Esophagus muscularis mucosa (tissue), 4 donors: ENCODE measurements at regions not wholly inside any gene's neighbourhood (a gene's known extent, or its start where the extent isn't known, plus 50 kb on each side); places are given as distances from the start of the nearest gene placed in this dataset.

Experiments
- DNase-seq: peaks from one replicate; pipeline ENCODE4 v3.0.0-alpha.2; 2017; ENCODE audit errors: extremely low spot score
- H3K27ac ChIP-seq, 4 donors: fragments of 200-600 bp; sonication (generic); replicated peaks in 1 of 4; 1 replicate in 3 of 4; 2 replicates in 1 of 4; pipeline ENCODE4 v1.5.1; 2016 to 2019; ENCODE audit warnings: mild to moderate bottlenecking in 1 of 4
- H3K27me3 ChIP-seq, 4 donors: fragments of 200-600 bp; sonication (generic); one replicate each; pipeline versions ENCODE4 v1.5.1 to v1.6.0; 2016 to 2019
- H3K36me3 ChIP-seq, 4 donors: fragments of 200-600 bp; sonication (generic); one replicate each; pipeline ENCODE4 v1.5.1; 2016 to 2019
- H3K4me1 ChIP-seq, 4 donors: fragments of 200-600 bp; sonication (generic); one replicate each; pipeline ENCODE4 v1.5.1; 2016 to 2019
- H3K4me3 ChIP-seq, 4 donors: fragments of 200-600 bp; sonication (generic); 1 replicate in 2 of 4; 2 replicates in 2 of 4; pipeline ENCODE4 v1.5.1; 2016 to 2019; ENCODE audit warnings: mild to moderate bottlenecking in 4 of 4, moderate library complexity in 1 of 4
- H3K9me3 ChIP-seq, 4 donors: fragments of 200-600 bp; sonication (generic); 1 replicate in 3 of 4; 2 replicates in 1 of 4; pipeline ENCODE4 v1.5.1; 2016 to 2019
- EP300 ChIP-seq: sonication (generic); formaldehyde crosslinking; IDR thresholded peaks from one replicate; pipeline ENCODE4 v1.6.1; 2017; ENCODE audit warnings: antibody characterized with exemption
- POLR2A ChIP-seq: fragments of 450-650 bp; IDR thresholded peaks from one replicate; pipeline ENCODE4 v1.6.1; 2017; ENCODE audit warnings: antibody characterized with exemption, moderate library complexity, mild to moderate bottlenecking, low read depth
- POLR2AphosphoS5 ChIP-seq, 2 donors: sonication (generic); formaldehyde crosslinking; IDR thresholded peaks; one replicate each; pipeline ENCODE4 v1.6.1; 2017; ENCODE audit warnings: antibody characterized with exemption in 2 of 2
- WGBS: methylation state at CpG from one replicate; pipeline ENCODE4 v1.1.5; 2018; 5-methylcytosine and 5-hydroxymethylcytosine counted together
- intact Hi-C: fragments of 100-400 bp; cut with DNase I; formaldehyde crosslinking; loops from one replicate; pipeline ENCODE4 v1.15.1; 2023
- TF ChIP-seq, protein P1 (sequence below), 3 experiments: fragments of 200-600 bp in 2 of 3; fragments of 450-650 bp in 1 of 3; sonication (generic) in 2 of 3; IDR thresholded peaks; one replicate each; pipeline ENCODE4 v1.5.1; 2017 to 2019; ENCODE audit warnings: antibody characterized with exemption in 3 of 3, mild to moderate bottlenecking in 2 of 3, moderate library complexity in 1 of 3

DNA sequence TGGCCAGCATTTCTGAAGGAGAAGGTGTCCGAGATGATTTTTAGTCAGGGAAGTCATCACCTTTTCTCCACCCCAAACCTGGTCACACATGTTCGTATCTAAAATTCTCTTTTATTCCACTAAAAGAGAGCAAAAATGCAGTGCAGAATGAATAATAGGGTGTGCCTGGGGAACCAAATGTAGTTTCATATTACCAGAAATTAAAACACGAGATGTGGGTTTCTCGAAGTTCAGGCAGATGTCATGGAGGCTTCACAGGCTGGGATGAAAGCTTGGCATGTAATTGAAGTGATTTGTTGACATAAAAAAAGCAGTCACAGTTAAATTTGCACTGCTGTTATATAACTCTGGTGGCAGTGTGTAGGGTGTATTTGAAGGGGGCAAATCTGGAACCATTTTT lies 165.5 kb upstream of the PDE5A start:
- Histone ChIP-seq H3K9me3 (no peaks in the 10 kb centered on the region), H3K4me1 (peaks cover 0 to 5% (median 1%) of the 10 kb centered on the region in 4 donors), H3K27me3 (no peaks in the 10 kb centered on the region), H3K36me3 (no peaks in the 10 kb centered on the region), H3K4me3 (no peak overlapping the region), H3K27ac (no peak overlapping the region)
- no peak for DNase-seq
- intact Hi-C loops: loop anchor here (10.0 kb wide), 2 partner anchors 251 to 479 kb away; no protein-coding TSS in a partner anchor
- 90% methylated on average over 4 of the region's 4 CpGs for WGBS
- TF ChIP-seq, protein P1, sequence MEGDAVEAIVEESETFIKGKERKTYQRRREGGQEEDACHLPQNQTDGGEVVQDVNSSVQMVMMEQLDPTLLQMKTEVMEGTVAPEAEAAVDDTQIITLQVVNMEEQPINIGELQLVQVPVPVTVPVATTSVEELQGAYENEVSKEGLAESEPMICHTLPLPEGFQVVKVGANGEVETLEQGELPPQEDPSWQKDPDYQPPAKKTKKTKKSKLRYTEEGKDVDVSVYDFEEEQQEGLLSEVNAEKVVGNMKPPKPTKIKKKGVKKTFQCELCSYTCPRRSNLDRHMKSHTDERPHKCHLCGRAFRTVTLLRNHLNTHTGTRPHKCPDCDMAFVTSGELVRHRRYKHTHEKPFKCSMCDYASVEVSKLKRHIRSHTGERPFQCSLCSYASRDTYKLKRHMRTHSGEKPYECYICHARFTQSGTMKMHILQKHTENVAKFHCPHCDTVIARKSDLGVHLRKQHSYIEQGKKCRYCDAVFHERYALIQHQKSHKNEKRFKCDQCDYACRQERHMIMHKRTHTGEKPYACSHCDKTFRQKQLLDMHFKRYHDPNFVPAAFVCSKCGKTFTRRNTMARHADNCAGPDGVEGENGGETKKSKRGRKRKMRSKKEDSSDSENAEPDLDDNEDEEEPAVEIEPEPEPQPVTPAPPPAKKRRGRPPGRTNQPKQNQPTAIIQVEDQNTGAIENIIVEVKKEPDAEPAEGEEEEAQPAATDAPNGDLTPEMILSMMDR (IDR thresholded peaks at IDR 0.05): no peak
- TF ChIP-seq EP300 (no peak), POLR2AphosphoS5 (IDR thresholded peaks at IDR 0.05) (no peak), POLR2A (no peak)

- no peak overlapping the region for H3K4me3 ChIP-seq
- intact Hi-C loops: loop anchor here (10.0 kb wide), 1 partner anchor 94 kb away; no protein-coding TSS in a partner anchor
- no peaks in the 10 kb centered on the region for H3K4me1 ChIP-seq
- DNase-seq: no peak
- 95% methylated on average over 1 of the region's 1 CpG for WGBS
- TF ChIP-seq POLR2A (no peak), POLR2AphosphoS5 (IDR thresholded peaks at IDR 0.05) (no peak), EP300 (no peak)
- TF ChIP-seq, protein P1 (IDR thresholded peaks at IDR 0.05): no peak
- H3K9me3 ChIP-seq: peaks cover 0 to 4% (median 1%) of the 10 kb centered on the region in 4 donors
- no peaks in the 10 kb centered on the region for H3K27me3 ChIP-seq
- H3K36me3 ChIP-seq: no peaks in the 10 kb centered on the region
- H3K27ac ChIP-seq: no peak overlapping the region
Measured at GRCh38 chr4:119788349-119789266, 160.0 kb upstream of the PDE5A start.

DNA sequence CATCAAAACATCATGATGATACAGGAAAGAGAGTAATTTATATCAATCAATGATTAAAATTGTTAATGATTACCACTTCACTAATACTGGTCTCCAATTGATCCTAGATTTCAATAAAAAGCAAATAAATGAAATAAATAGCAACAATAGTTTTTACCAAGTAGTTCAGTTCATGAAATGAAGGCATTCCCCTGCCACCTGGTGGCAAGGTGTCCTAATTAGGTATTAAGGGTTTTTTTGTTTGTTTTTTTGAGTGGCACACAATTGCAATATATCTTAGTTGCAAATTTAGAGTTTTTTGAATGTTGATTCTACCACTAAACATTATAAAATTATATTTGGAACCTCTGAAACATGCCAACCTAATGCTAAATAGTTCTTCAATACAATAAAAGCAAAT lies 157.4 kb upstream of the PDE5A start:
- H3K27ac ChIP-seq: no peak overlapping the region
- H3K4me1 ChIP-seq: peaks cover 0 to 7% (median 0%) of the 10 kb centered on the region in 4 donors
- H3K36me3 ChIP-seq: no peaks in the 10 kb centered on the region
- peaks cover 0 to 6% (median 2%) of the 10 kb centered on the region in 4 donors for H3K9me3 ChIP-seq
- intact Hi-C loops: loop anchor here (2.0 to 10.0 kb wide), 2 partner anchors 91 to 155 kb away; no protein-coding TSS in a partner anchor
- no peaks in the 10 kb centered on the region for H3K27me3 ChIP-seq
- DNase-seq: no peak
- TF ChIP-seq POLR2A (no peak), EP300 (no peak), POLR2AphosphoS5 (IDR thresholded peaks at IDR 0.05) (no peak)
- TF ChIP-seq, protein P1 (IDR thresholded peaks at IDR 0.05): peak; percentile 20 to 45 (median 25)
- no peak overlapping the region for H3K4me3 ChIP-seq

- no peak for TF ChIP-seq POLR2AphosphoS5 (IDR thresholded peaks at IDR 0.05)
- TF ChIP-seq, protein P1 (IDR thresholded peaks at IDR 0.05): no peak
- Histone ChIP-seq H3K4me3 (no peak overlapping the region), H3K9me3 (peaks cover 0 to 4% (median 1%) of the 10 kb centered on the region in 4 donors), H3K27me3 (no peaks in the 10 kb centered on the region), H3K36me3 (no peaks in the 10 kb centered on the region), H3K4me1 (peaks cover 0 to 8% (median 0%) of the 10 kb centered on the region in 4 donors), H3K27ac (no peak overlapping the region)
- no peak for DNase-seq
- intact Hi-C loops: loop anchor here (10.0 kb wide), 1 partner anchor 89 kb away; no protein-coding TSS in a partner anchor
- WGBS: 100% methylated on average over 1 of the region's 4 CpGs
Measured at GRCh38 chr4:119783189-119783983, 154.8 kb upstream of the PDE5A start.
